ENCODE measurements at regions not wholly inside any gene's neighbourhood (a gene's known extent, or its start where the extent isn't known, plus 50 kb on each side); places are given as distances from the start of the nearest gene placed in this dataset.
"Not testable (repeated sequence)": the region's sequence is repeated elsewhere in the genome, so short reads cannot be mapped to it uniquely, and the experiment has no call there.

GRCh38 chr14:53744857-53745256 lies 211.8 kb downstream of the BMP4 start:
- no peak for DNase-seq (ENCODE audit: low read depth in 3 of 3, low spot score in 1 of 3)

- no peak for DNase-seq (ENCODE audit: low read depth in 3 of 3, low spot score in 1 of 3)
These were observed 213.3 kb downstream of the BMP4 start for GRCh38 chr14:53743371-53743770.

- no peak for DNase-seq (ENCODE audit: low read depth in 3 of 3, low spot score in 1 of 3)
These were observed 214.4 kb downstream of the BMP4 start for GRCh38 chr14:53742233-53742620.

- no peak for DNase-seq (ENCODE audit: low read depth in 3 of 3, low spot score in 1 of 3)
These were observed 215.0 kb downstream of the BMP4 start for GRCh38 chr14:53741479-53742232.

- DNase-seq (ENCODE audit: low read depth in 3 of 3, low spot score in 1 of 3): no peak
These were observed 216.1 kb downstream of the BMP4 start for GRCh38 chr14:53740570-53740969.

GRCh38 chr14:53735916-53736315 lies 220.7 kb downstream of the BMP4 start:
- DNase-seq (ENCODE audit: low read depth in 3 of 3, low spot score in 1 of 3): no peak

- DNase-seq (ENCODE audit: low read depth in 3 of 3, low spot score in 1 of 3): no peak
These were observed 233.4 kb downstream of the BMP4 start for GRCh38 chr14:53723221-53723620.

- no peak for DNase-seq (ENCODE audit: low read depth in 3 of 3, low spot score in 1 of 3)
These were observed 237.1 kb downstream of the BMP4 start for GRCh38 chr14:53719536-53719935.

- DNase-seq (ENCODE audit: low read depth in 3 of 3, low spot score in 1 of 3): no peak
These were observed 240.0 kb downstream of the BMP4 start for GRCh38 chr14:53716578-53716977.

GRCh38 chr14:53715193-53715721 lies 241.4 kb downstream of the BMP4 start:
- no peak for DNase-seq (ENCODE audit: low read depth in 3 of 3, low spot score in 1 of 3)

- no peak for DNase-seq (ENCODE audit: low read depth in 3 of 3, low spot score in 1 of 3)
These were observed 242.0 kb downstream of the BMP4 start for GRCh38 chr14:53714495-53715192.

- DNase-seq (ENCODE audit: low read depth in 3 of 3, low spot score in 1 of 3): not testable (repeated sequence)
These were observed 243.7 kb downstream of the BMP4 start for GRCh38 chr14:53712901-53713300.

- DNase-seq (ENCODE audit: low read depth in 3 of 3, low spot score in 1 of 3): no peak
These were observed 245.4 kb downstream of the BMP4 start for GRCh38 chr14:53711205-53711604.

- no peak for DNase-seq (ENCODE audit: low read depth in 3 of 3, low spot score in 1 of 3)
These were observed 246.0 kb downstream of the BMP4 start for GRCh38 chr14:53710615-53711014.

GRCh38 chr14:53709381-53709780 lies 247.2 kb downstream of the BMP4 start:
- DNase-seq (ENCODE audit: low read depth in 3 of 3, low spot score in 1 of 3): no peak

- DNase-seq (ENCODE audit: low read depth in 3 of 3, low spot score in 1 of 3): no peak
These were observed 253.2 kb downstream of the BMP4 start for GRCh38 chr14:53703457-53703856.

GRCh38 chr14:53701108-53701875 lies 255.3 kb downstream of the BMP4 start:
- DNase-seq (ENCODE audit: low read depth in 3 of 3, low spot score in 1 of 3): no peak

- DNase-seq (ENCODE audit: low read depth in 3 of 3, low spot score in 1 of 3): no peak
These were observed 260.2 kb downstream of the BMP4 start for GRCh38 chr14:53696217-53696965.

GRCh38 chr14:53695692-53696214 lies 260.9 kb downstream of the BMP4 start:
- no peak for DNase-seq (ENCODE audit: low read depth in 3 of 3, low spot score in 1 of 3)

GRCh38 chr14:53692885-53693284 lies 263.7 kb downstream of the BMP4 start:
- DNase-seq (ENCODE audit: low read depth in 3 of 3, low spot score in 1 of 3): no peak

GRCh38 chr14:53692451-53692850 lies 264.2 kb downstream of the BMP4 start:
- no peak for DNase-seq (ENCODE audit: low read depth in 3 of 3, low spot score in 1 of 3)

All from stimulated activated CD4-positive, alpha-beta T cell treated with anti-CD3 and anti-CD28 coated beads, TNF-alpha, amount 100 ng/mL, for 1 hour (primary cell).